Skeletal muscle cell (primary cell): ENCODE measurements at regions not wholly inside any gene's neighbourhood (a gene's known extent, or its start where the extent isn't known, plus 50 kb on each side); places are given as distances from the start of the nearest gene placed in this dataset.

Experiments
- DNase-seq: peaks from one replicate; pipeline ENCODE4 v3.0.0-alpha.2; 2010; ENCODE audit warnings: low read depth
- H3K4me3 ChIP-seq: 2 replicates; pipeline ENCODE4 v1.5.1; 2011; ENCODE audit warnings: low read depth, mild to moderate bottlenecking, control low read depth, low read length, moderate library complexity

DNA sequence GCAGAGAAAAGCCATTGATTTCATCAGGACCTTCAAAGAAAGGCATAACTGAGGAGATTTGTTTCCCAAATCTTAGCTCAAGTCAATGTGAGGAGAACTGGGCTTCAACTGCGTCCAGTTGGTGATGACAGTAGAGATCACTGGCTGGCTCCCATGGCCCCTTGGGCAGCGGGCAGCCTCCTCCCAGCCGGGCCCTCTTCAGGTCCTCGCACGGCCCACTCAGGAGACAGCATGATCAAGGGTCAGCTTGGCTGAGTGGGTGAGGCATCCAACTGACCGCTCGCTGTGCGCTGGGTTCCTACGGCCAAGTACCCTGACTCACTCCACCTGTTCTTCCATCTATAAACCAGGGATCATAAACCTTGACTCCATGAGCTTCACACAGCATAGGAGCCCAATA, 274.0 kb downstream of the NSG2 start:
- H3K4me3 ChIP-seq = no peak overlapping the region
- DNase-seq = no peak

- no peak overlapping the region for H3K4me3 ChIP-seq
- DNase-seq = no peak
Measured at GRCh38 chr5:174320051-174320450, 274.5 kb downstream of the NSG2 start.

GRCh38 chr5:174323878-174324281, 278.4 kb downstream of the NSG2 start:
- no peak overlapping the region for H3K4me3 ChIP-seq
- DNase-seq = no peak

- H3K4me3 ChIP-seq = no peak overlapping the region
- DNase-seq = no peak
Measured at GRCh38 chr5:174324680-174325079, 279.2 kb downstream of the NSG2 start.

GRCh38 chr5:174325431-174325830, 279.9 kb downstream of the NSG2 start:
- H3K4me3 ChIP-seq = no peak overlapping the region
- no peak for DNase-seq

DNA sequence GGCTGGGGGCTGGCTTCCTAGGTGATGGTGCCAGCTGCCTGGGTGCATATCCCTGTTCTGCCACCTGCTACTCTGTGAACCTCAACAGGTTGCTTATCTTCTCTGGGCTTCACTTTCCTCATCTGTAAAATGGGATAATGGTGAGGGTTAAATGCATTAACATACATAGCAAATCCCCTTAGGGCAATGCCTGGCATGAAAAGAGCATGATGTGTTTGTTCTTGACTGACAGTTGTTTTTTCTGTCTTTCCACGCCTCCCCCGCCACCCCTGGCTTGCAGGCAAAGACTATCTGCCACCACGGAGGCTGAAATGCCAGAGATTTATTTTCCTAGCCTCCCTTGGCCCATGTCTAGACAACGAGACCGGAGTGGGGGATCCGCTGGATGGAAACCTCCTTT, 280.5 kb downstream of the NSG2 start:
- DNase-seq = no peak
- H3K4me3 ChIP-seq = no peak overlapping the region

DNA sequence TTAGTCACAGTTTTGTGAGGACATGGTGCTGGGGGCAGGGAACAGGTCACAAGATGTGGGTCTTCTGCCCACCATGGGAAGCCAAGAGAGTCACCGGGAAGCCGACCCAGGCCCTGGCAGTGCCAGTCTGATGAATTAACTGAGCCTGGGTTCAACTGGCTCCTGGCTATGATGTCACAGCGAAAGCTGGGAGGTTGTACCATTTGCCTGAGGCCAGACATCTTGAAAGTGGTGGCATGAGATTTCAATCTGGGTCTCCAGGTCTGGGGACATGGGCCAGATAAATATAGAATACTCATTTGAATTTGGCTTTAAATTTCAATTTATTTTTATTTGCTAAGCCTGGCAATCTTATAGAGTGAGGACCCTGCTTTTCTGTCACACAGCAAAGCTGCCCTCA, 280.9 kb downstream of the NSG2 start:
- no peak overlapping the region for H3K4me3 ChIP-seq
- DNase-seq = no peak

- DNase-seq = no peak
- no peak overlapping the region for H3K4me3 ChIP-seq
Measured at GRCh38 chr5:174327317-174327864, 281.9 kb downstream of the NSG2 start.

- no peak for DNase-seq
- no peak overlapping the region for H3K4me3 ChIP-seq
Measured at GRCh38 chr5:174327896-174328295, 282.4 kb downstream of the NSG2 start.

- no peak overlapping the region for H3K4me3 ChIP-seq
- no peak for DNase-seq
Measured at GRCh38 chr5:174328631-174329299, 283.3 kb downstream of the NSG2 start.

DNA sequence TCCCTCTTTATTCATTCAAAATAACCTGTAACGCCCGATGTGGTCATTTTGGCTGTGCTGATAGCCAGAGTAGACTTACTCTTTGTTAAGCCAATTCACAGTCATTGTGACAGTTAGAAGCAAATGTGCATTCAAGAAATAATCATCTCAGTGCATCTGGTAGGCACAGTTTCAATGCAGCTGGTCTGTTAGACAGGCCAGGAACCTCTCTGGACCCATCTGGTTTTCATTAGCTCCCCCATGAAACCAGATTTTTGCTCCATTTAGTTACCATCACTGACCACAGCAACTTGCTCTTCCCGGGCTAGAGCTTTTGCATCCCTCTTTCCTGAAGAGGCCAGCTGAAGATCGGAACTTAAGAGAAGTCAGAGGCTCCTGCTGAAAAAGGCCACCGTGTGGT, 284.2 kb downstream of the NSG2 start:
- no peak for DNase-seq

DNA sequence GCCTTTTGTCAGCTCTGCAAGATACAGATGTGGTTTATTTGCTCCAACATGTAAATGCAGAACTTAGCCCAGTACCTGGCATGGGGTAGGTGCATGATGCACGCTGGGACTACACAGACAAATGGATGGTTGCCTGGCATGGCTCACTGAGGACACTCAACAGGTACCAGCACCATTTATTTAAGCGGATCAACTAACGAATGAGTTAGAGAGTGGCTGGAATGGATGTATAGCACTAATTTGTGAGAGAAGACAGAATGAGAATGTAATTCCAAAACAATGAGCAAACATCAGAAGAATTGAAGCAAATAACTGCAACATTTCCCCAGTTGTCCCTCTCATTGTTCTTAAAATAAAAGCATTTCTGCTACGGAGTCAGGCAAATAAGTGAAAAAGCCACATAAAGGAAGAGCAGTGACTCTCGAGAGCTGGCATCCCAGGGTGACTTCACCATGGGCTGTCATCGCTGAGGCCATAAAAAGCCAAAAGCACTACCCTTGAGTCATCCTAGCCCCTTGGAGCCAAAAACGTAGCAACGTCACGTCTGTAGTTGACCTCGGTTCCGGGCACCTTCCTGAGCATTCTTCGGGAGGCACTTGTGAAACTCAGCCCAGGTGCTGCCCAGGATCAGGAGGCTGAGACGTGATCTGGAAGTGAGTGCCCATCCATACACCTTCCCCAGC, 290.3 kb downstream of the NSG2 start:
- H3K4me3 ChIP-seq = no peak overlapping the region
- DNase-seq = no peak

More for the DNA sequence above, 284.2 kb downstream of the NSG2 start:
- H3K4me3 ChIP-seq = no peak overlapping the region

DNA sequence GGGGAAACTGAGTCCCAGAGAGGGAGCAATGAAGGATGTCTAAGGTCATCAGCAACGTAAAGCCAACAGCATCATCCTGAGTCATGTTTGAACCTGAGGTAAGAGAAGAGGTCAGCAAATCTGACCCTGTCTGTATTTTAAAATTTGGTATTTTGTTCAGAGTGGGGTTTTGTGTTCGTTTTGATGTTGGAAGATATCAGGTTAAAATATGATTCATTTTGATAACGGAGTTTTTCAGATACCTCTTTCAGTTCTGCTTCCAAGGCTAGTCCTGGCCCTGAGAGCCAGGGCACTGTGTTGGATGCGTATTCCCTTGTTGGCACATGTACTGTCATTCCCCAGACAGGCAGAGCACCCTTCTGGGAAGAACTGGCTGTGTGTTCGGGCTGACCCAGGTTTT, 291.0 kb downstream of the NSG2 start:
- no peak for DNase-seq

GRCh38 chr5:174337276-174338184, 292.0 kb downstream of the NSG2 start:
- no peak overlapping the region for H3K4me3 ChIP-seq
- no peak for DNase-seq

More for the DNA sequence above, 291.0 kb downstream of the NSG2 start:
- no peak overlapping the region for H3K4me3 ChIP-seq

- H3K4me3 ChIP-seq = no peak overlapping the region
- no peak for DNase-seq
Measured at GRCh38 chr5:174338185-174339010, 292.9 kb downstream of the NSG2 start.

- H3K4me3 ChIP-seq = no peak overlapping the region
- no peak for DNase-seq
Measured at GRCh38 chr5:174339130-174339529, 293.6 kb downstream of the NSG2 start.

DNA sequence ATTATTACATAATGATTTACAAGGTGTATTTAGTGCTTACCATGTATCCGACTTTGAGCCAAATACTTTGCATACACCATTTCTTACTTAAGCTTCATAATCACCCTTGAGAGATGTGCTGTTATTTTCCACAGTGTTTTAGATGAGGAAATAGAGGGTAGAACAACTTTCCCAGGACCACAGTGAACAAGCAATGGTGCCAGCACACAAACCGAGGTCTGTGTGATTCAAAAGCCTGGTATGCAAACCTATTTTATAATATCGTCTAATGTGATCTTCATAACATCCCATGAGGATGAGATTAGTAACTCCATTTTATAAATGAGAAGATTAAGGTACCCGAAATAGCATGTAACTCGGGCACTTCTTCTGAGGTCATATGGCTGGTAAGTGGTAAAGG, 294.7 kb downstream of the NSG2 start:
- H3K4me3 ChIP-seq = no peak overlapping the region
- DNase-seq = no peak

DNA sequence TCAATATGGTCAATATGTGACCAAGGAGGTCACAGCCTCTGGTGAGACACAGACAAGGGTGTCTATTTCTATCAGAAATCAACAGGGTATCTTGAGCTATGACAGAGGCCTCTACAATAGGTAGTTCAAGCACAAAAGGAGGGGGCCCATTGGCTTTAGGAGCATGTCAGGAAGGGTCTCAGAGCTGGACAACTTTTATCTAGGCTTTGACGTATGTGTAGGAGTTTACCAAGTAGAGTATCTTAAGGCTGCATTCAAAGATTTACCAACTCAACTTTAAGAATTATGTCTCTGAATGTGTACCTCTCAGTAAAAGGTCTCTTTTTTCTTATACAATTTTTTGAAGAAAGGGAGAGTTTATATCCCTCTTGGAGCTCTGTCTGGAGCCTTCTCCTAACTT, 297.2 kb downstream of the NSG2 start:
- no peak for DNase-seq
- no peak overlapping the region for H3K4me3 ChIP-seq

- no peak for DNase-seq
- H3K4me3 ChIP-seq = no peak overlapping the region
Measured at GRCh38 chr5:174343826-174344225, 298.3 kb downstream of the NSG2 start.
